Skeletal muscle satellite cell (primary cell): ENCODE measurements at regions not wholly inside any gene's neighbourhood (a gene's known extent, or its start where the extent isn't known, plus 50 kb on each side); places are given as distances from the start of the nearest gene placed in this dataset.
"Not testable (repeated sequence)": the region's sequence is repeated elsewhere in the genome, so short reads cannot be mapped to it uniquely, and the experiment has no call there.

Source experiments
- H3K27me3 ChIP-seq: 2 replicates; pipeline ENCODE4 v1.7.0; 2013; ENCODE audit warnings: low read length; ENCODE audit not compliant: control insufficient read depth, insufficient read depth
- H3K36me3 ChIP-seq: 2 replicates; pipeline ENCODE4 v1.7.0; 2013; ENCODE audit warnings: mild to moderate bottlenecking, control low read depth, low read length; ENCODE audit not compliant: insufficient read depth
- H3K4me1 ChIP-seq: 2 replicates; pipeline ENCODE4 v1.7.0; 2013; ENCODE audit warnings: low read length; ENCODE audit not compliant: control insufficient read depth, insufficient read depth
- H3K4me2 ChIP-seq: 2 replicates; pipeline ENCODE4 v1.7.0; 2013; ENCODE audit warnings: mild to moderate bottlenecking, low read length
- H3K4me3 ChIP-seq: 2 replicates; pipeline ENCODE4 v1.7.0; 2013; ENCODE audit warnings: low read length
- H3K9ac ChIP-seq: 2 replicates; pipeline ENCODE4 v1.7.0; 2013; ENCODE audit warnings: mild to moderate bottlenecking, low read depth, low read length, moderate library complexity
- H3K9me3 ChIP-seq: replicated peaks from 2 replicates; pipeline ENCODE4 v1.7.0; 2013; ENCODE audit warnings: mild to moderate bottlenecking, control low read depth, low read length

DNA sequence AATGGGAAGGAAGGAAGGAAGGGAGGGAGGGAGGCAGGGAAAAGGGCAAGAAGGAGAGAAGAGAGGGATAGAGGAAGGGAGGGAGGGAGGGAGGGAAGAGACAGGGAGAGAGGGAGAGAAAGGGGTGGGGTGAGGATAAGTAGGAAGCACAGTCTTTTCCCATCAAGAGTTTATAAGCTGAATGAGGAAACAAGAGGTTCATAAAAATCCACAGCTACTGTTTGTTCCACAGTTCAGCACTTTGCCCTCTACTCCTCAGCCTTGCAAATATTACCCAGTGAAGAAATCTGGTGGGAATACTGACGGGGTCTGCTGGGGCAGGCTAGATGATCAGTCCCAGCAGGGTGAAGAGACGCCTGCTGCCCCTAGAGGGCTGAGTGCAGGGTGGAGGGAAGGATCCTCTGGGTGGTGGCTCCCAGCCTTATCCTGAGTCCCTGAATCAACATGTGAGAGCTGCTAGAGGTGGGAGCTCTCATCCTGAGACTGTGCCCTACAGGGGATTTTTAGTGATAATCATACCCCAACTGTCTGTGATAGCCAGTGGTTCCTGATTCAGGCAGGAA, 233.9 kb upstream of the NBPF12 start:
- H3K27me3 ChIP-seq, H3K4me1 ChIP-seq, H3K9me3 ChIP-seq, H3K4me2 ChIP-seq, H3K36me3 ChIP-seq, H3K4me3 ChIP-seq, H3K9ac ChIP-seq: not testable (repeated sequence)

DNA sequence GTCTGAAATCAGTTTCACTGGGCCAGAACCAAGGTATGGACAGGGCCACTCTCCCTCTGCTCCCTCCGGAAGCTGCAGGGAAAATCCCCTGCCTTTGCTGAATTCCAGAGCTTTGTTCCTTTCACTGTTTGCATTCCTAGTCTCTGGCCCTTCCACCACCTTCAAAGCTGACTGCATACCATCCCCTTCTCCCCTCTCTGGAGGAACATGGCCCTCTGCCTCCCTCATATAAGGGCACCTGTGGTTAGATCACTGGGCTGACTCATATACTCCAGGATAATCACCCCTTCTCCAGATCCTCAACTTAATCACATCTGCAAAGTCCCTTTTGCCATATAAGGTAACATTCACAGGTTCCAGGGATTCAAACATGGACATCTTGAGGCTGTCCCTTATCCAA, 236.8 kb upstream of the NBPF12 start:
- H3K4me3 ChIP-seq, H3K9ac ChIP-seq, H3K4me1 ChIP-seq, H3K27me3 ChIP-seq, H3K36me3 ChIP-seq, H3K4me2 ChIP-seq, H3K9me3 ChIP-seq: not testable (repeated sequence)

DNA sequence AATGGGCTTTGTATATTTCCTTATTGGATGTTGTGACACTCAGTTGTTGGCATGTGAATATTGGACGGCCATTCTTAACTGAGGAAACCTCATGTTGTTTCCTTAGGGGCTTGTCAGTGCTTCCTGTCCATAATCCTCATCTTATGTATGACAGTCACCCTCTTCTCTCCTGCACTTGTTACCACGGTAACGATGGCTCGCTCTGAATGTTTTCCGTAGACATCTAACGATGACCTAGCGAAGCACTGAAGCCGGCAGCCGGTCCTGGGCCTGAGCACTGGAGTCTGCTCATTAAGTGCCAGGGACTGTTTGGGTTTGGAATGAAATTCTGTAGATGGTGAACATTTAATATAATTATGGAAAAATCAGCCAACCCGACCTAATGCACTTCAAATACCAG, 242.7 kb upstream of the NBPF12 start:
- H3K27me3 ChIP-seq, H3K4me1 ChIP-seq, H3K36me3 ChIP-seq, H3K4me3 ChIP-seq, H3K9ac ChIP-seq, H3K9me3 ChIP-seq, H3K4me2 ChIP-seq: not testable (repeated sequence)

DNA sequence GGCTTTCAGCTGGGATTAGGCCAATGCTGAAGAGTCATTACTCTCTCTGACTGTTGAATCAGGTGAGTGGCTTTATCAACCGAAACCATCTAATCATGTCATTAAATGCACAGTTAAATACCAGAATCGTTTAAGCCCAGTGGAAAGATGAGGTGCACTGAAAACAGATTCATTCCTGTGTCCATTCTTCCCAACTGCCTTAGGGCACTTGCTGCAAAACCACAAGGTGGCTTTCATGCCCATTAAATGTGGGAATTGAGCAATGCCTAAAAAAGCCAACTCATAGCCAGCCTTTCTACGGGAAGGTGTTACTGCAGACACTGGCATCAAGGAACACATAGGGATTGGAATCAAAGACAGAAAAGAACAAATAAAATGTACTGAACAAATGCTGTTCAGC, 246.3 kb upstream of the NBPF12 start:
- not testable (repeated sequence) for H3K9me3 ChIP-seq, H3K4me1 ChIP-seq, H3K36me3 ChIP-seq, H3K9ac ChIP-seq, H3K4me2 ChIP-seq, H3K27me3 ChIP-seq, H3K4me3 ChIP-seq

DNA sequence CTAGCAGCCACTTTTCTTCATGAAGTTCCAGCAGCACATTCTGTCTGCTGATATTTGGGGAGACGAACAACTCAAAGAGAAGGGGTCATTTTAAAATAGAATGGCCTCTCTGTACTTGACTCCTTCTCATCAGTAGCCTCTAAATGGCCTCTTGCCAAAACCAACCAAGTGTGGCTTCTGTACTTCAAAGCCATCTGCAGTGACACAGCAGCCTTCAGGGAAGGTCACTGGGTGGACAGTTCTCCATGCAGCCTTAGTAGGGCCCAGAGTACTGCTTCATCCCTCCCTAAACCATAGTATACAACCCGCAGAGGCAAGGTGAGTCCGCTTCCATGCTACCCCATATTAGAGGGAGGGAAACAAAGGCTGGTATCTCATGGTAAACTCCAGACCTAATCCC, 249.2 kb upstream of the NBPF12 start:
- H3K4me2 ChIP-seq, H3K4me1 ChIP-seq, H3K27me3 ChIP-seq, H3K4me3 ChIP-seq, H3K9me3 ChIP-seq, H3K36me3 ChIP-seq, H3K9ac ChIP-seq: not testable (repeated sequence)

DNA sequence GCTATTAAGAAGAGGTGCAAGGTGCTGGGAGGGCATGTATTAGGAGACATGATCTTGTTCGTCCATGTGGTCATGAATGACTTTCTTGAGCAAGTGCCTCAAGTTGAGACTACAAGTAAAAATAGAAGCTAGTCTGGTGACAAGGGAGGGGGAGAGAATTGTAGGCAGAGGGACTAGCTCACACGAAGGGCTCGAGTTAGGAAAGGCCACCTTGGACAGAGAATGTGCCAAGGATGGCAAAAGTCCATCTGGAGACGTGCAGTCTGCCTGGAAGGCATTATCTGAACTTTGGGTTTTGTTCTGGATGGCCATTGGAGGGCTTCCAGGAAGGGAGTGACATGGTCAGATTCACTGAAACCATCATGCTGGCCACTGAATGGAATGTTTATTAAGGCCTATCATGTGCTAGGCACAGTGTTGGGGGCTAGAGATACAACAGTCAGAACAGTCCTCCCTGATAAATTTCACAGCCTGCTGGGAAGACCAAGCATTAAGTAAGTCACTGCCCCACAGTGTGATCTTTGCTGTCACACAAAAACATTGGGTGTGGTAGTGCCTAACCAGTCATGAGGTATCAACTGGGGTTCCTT, 251.3 kb upstream of the NBPF12 start:
- not testable (repeated sequence) for H3K36me3 ChIP-seq, H3K9ac ChIP-seq, H3K9me3 ChIP-seq, H3K4me3 ChIP-seq, H3K27me3 ChIP-seq, H3K4me2 ChIP-seq, H3K4me1 ChIP-seq

DNA sequence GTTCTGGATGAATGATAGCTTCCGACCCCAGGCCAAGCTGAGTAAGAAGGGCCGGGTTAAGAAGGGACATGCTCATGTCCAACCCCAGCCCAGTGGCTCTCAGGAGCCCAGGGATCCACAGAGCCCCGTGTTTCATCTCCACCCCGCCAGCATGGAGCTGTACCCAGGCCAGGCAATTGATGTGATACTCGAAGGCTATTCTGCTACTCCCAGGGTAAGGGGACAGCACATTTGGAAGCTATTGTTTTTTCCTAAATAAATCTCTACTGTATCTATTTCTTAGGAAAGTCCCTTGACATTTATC, 255.0 kb upstream of the NBPF12 start:
- H3K9ac ChIP-seq, H3K4me3 ChIP-seq, H3K4me2 ChIP-seq, H3K36me3 ChIP-seq, H3K4me1 ChIP-seq, H3K9me3 ChIP-seq, H3K27me3 ChIP-seq: not testable (repeated sequence)

DNA sequence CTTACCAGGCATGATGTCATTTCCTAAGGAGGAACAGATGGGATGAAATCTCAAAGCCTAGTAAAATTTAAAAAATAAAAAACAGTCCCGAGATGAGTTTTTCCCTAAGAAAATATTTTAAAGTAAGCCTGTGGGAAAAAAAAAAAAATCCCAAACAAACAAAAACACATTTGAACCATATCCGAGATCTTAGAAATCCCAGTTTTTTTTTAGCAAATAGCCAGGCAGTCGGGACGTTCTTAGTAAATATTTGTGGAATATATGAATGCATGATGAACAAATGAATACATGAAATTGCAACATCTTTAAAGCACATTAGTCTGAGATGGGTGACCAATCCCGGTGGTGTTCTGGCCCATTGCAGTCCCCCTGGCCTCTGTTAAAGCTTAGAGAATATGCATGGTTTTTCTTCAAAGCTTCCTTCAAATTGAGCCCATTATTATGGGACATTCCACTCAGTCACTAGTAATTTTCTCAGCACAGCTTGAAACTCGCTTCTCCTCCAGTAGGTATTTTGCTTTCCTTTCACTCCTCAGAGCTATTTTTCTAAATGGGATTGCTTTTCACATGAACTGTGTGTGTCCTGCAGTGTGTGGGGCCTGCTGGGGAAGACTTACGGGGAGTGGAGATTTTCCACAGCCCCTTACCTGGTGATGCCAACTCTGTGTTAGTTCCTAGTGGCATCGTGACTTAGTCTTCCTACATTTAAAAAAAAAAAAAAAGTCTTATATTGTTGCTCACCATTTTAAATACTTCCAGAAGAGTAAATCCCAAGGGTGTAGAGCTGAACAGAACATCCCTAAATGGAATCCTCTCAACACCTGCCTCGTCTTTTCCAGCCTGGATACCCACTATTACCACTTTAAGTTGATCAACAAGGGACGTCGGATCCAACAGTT, 255.6 kb upstream of the NBPF12 start:
- H3K9ac ChIP-seq, H3K9me3 ChIP-seq, H3K4me3 ChIP-seq, H3K4me2 ChIP-seq, H3K27me3 ChIP-seq, H3K4me1 ChIP-seq, H3K36me3 ChIP-seq: not testable (repeated sequence)

DNA sequence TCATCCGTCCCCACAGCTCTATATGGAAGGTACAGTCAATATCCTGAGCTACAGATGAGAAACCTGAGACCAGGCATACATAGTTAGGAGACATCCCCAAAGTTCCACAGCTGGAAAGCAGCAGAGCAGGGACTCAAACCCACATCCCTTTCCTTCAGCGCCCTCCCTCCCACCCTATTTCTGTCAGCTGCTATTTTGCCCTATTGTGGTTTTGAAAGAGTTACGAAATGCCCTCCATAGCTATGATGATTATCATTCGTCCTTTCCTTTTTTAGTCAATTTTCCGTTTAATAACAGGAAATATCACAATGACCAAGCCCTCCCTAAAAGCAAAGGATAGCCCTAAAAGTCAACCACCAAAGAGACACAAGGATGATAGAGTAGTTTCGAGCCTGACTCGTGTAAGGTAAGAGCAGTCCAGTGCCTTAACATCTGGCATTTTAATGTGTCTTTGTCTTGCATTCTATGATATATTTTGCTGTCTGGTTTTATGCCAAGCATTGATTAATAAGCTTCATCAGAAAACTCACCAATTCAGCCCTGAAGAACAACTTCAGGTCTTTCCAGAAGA, 264.3 kb upstream of the NBPF12 start:
- not testable (repeated sequence) for H3K4me1 ChIP-seq, H3K9ac ChIP-seq, H3K27me3 ChIP-seq, H3K4me3 ChIP-seq, H3K36me3 ChIP-seq, H3K9me3 ChIP-seq, H3K4me2 ChIP-seq

DNA sequence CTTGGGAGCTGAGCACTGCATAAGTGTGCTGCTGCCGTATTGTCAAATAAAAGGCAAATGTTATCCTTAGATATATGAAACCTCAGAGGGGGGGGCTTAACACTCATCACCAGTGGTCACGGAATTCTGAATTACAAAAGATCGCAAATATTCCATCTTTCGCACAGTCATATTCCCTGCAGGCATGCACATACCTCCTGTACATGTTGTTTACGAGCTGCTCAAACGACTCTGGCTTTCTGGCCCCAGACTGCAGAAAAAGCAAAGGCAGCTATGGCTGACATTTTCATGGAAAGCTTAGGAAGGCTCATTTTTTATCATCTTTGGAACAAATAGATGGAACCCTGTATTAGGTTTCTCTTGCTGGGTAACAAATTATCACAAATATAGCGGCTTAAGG, 265.5 kb upstream of the NBPF12 start:
- not testable (repeated sequence) for H3K27me3 ChIP-seq, H3K9ac ChIP-seq, H3K9me3 ChIP-seq, H3K4me2 ChIP-seq, H3K4me3 ChIP-seq, H3K4me1 ChIP-seq, H3K36me3 ChIP-seq

DNA sequence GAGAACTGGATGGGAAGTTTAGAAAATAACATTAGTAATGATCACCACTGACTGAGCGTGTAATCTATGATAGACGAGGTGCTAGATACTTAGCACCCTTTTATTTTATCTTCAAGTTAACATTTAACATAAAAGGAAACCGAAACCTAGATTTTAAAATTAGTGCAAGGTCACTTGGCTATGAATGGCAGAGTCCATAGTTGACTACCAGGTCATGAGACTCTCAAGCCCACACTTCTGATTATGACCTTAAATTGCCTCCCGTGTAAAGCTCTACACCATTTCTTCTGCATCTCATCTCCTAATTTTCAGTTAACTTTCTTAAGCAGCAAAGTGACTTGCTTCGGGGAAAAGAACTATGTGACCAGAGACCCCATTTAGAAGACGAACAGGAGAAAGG, 266.5 kb upstream of the NBPF12 start:
- not testable (repeated sequence) for H3K9me3 ChIP-seq, H3K4me1 ChIP-seq, H3K27me3 ChIP-seq, H3K4me3 ChIP-seq, H3K4me2 ChIP-seq, H3K9ac ChIP-seq, H3K36me3 ChIP-seq
